K562 (cell line): ENCODE measurements at regions not wholly inside any gene's neighbourhood (a gene's known extent, or its start where the extent isn't known, plus 50 kb on each side); places are given as distances from the start of the nearest gene placed in this dataset.

Source experiments
- BCOR ChIP-seq: fragments of 450-650 bp; IDR thresholded peaks from 2 replicates; pipeline ENCODE4 v1.6.1; 2016
- FOXM1 ChIP-seq, 2 experiments: fragments of 450-650 bp in 1 of 2; sonication (generic) in 1 of 2; formaldehyde crosslinking in 1 of 2; IDR thresholded peaks; 2 replicates each; pipeline versions ENCODE4 v1.6.1 to v1.9.0; 2017 to 2022; ENCODE audit warnings: low read depth in 2 of 2, mild to moderate bottlenecking in 2 of 2, missing genetic modification reagents in 1 of 2, moderate library complexity in 1 of 2
- HDAC2 ChIP-seq: fragments of 450-650 bp; IDR thresholded peaks from 2 replicates; pipeline ENCODE4 v1.6.1; 2016; ENCODE audit warnings: mild to moderate bottlenecking
- HDAC8 ChIP-seq: fragments of 450-650 bp; IDR thresholded peaks from 2 replicates; pipeline ENCODE4 v1.6.1; 2016; ENCODE audit warnings: mild to moderate bottlenecking, missing genetic modification characterization, moderate library complexity, missing compliant biosample characterization
- JUND ChIP-seq, 2 experiments: IDR thresholded peaks; 2 replicates in 1 of 2; 3 replicates in 1 of 2; pipeline ENCODE4 v1.6.1; 2011; ENCODE audit warnings: borderline replicate concordance in 2 of 2, low read depth in 2 of 2, low read length in 2 of 2, improper control_type of control experiment in 1 of 2, missing biosample characterization in 1 of 2, missing genetic modification characterization in 1 of 2, missing genetic modification reagents in 1 of 2
- MAFK ChIP-seq: IDR thresholded peaks from 2 replicates; pipeline ENCODE4 v1.6.1; 2011; ENCODE audit warnings: low read length, improper control_type of control experiment
- POLR2A ChIP-seq: fragments of 450-650 bp; conservative IDR thresholded peaks from 2 replicates; pipeline ENCODE4 v1.6.1; 2016
- POLR2G ChIP-seq: fragments of 200-400 bp; formaldehyde crosslinking; IDR thresholded peaks from 2 replicates; pipeline ENCODE4 v1.6.1; 2017; ENCODE audit warnings: low read depth, mild to moderate bottlenecking, antibody characterized with exemption, low read length, moderate library complexity
- SETDB1 ChIP-seq: IDR thresholded peaks from one replicate; pipeline ENCODE4 v1.6.1; 2012; ENCODE audit warnings: low read length, control low read depth, inconsistent platforms
- SNIP1 ChIP-seq: fragments of 450-650 bp; IDR thresholded peaks from 2 replicates; pipeline ENCODE4 v1.7.1; 2017; ENCODE audit warnings: low read depth, mild to moderate bottlenecking
- TARDBP ChIP-seq: fragments of 450-650 bp; IDR thresholded peaks from 2 replicates; pipeline ENCODE4 v1.6.1; 2016
- TEAD4 ChIP-seq, 2 experiments: sonication (generic) in 1 of 2; formaldehyde crosslinking in 1 of 2; IDR thresholded peaks; 2 replicates each; pipeline versions ENCODE4 v1.6.1 to v1.8.0; 2012 to 2022; ENCODE audit warnings: borderline replicate concordance in 1 of 2, inconsistent platforms in 1 of 2, low read length in 1 of 2, mild to moderate bottlenecking in 1 of 2, missing genetic modification reagents in 1 of 2
- ZEB2 ChIP-seq: fragments of 450-650 bp; IDR thresholded peaks from 2 replicates; pipeline ENCODE4 v1.6.1; 2016
- ZFP36 ChIP-seq: fragments of 150-350 bp; IDR thresholded peaks from 2 replicates; pipeline ENCODE4 v1.6.1; 2018; ENCODE audit warnings: low read length, low read depth; ENCODE audit not compliant: partially characterized antibody

GRCh38 chr4:30916337-30917274 lies 196.4 kb downstream of the PCDH7 start:
- TF ChIP-seq MAFK (no peak), HDAC8 (tag) (no peak), TEAD4 (IDR thresholded peaks at IDR 0.05; ENCODE audit: low read length) (no peak), TEAD4 (CRISPR knock-in tag; IDR thresholded peaks at IDR 0.05; ENCODE audit: borderline replicate concordance) (no peak), HDAC2 (no peak), ZEB2 (no peak), POLR2A (no peak), TARDBP (no peak), JUND (IDR thresholded peaks at IDR 0.05; ENCODE audit: borderline replicate concordance, low read depth, low read length) (no peak), JUND (tag; IDR thresholded peaks at IDR 0.05; ENCODE audit: borderline replicate concordance, low read depth, low read length) (no peak), POLR2G (no peak), BCOR (no peak), SNIP1 (no peak), FOXM1 (IDR thresholded peaks at IDR 0.05; ENCODE audit: low read depth) (no peak), FOXM1 (CRISPR knock-in tag; IDR thresholded peaks at IDR 0.05; ENCODE audit: low read depth) (no peak), SETDB1 (no peak), ZFP36 (no peak)
